Esophagus squamous epithelium (tissue), 4 donors: ENCODE measurements at regions not wholly inside any gene's neighbourhood (a gene's known extent, or its start where the extent isn't known, plus 50 kb on each side); places are given as distances from the start of the nearest gene placed in this dataset.

ENCODE experiments used
- CTCF ChIP-seq, 6 experiments: fragments of 450-650 bp in 4 of 6; fragments of 200-600 bp in 2 of 6; sonication (generic) in 2 of 6; IDR thresholded peaks; one replicate each; pipeline ENCODE4 v1.5.1; 2016 to 2019; ENCODE audit warnings: antibody characterized with exemption in 6 of 6, mild to moderate bottlenecking in 4 of 6, moderate library complexity in 4 of 6
- POLR2A ChIP-seq, 4 donors: fragments of 450-650 bp; IDR thresholded peaks; one replicate each; pipeline ENCODE4 v1.6.1; 2017; ENCODE audit warnings: antibody characterized with exemption in 4 of 4, mild to moderate bottlenecking in 4 of 4, moderate library complexity in 3 of 4

GRCh38 chr5:114118511-114118910 is 243.4 kb upstream of the KCNN2 start:
- no peak for TF ChIP-seq CTCF (IDR thresholded peaks at IDR 0.05)
- TF ChIP-seq POLR2A (IDR thresholded peaks at IDR 0.05): no peak
